NCI-H524 treated with DMSO at 0.1 percent for 48 hours (cell line): ENCODE measurements at regions not wholly inside any gene's neighbourhood (a gene's known extent, or its start where the extent isn't known, plus 50 kb on each side); places are given as distances from the start of the nearest gene placed in this dataset.

ENCODE experiments used
- DNase-seq: peaks from one replicate; lab custom pipeline; 2025; lab: John Stamatoyannopoulos, UW

DNA sequence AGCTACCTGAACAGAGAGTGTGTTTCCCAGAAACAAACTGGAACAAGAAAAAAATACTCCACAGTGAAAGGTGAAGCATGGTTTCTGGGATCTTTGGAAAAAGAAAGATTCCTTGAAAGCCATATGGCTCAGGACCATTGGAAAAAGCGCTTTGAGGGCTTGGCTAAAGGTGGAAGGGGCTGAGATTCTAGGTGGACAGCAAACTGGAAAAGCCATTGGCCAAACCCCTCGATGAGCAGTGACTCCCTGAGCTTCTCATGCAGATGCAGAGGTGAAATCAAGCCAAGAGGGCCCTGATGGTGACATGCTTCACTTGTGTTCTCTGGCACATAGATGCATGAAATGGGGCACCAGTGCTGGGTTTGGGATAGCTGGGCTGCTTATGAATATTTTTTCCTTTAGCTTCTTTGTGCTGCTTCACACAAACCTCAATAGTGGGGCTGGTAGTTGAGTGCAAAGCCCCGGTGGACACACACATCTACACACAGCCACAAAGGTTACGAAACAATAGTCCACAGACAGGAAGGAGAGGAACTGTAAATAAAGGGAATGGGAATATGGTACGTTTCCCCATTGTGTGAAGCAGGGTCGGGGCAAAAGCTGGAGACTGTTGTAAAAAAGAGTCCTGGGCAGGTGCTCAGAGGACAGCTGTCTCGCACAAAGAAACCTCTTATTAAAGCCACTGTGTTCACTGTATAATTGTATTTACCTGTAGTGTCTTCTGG lies 117.8 kb downstream of the FOXA2 start:
- no peak for DNase-seq

DNA sequence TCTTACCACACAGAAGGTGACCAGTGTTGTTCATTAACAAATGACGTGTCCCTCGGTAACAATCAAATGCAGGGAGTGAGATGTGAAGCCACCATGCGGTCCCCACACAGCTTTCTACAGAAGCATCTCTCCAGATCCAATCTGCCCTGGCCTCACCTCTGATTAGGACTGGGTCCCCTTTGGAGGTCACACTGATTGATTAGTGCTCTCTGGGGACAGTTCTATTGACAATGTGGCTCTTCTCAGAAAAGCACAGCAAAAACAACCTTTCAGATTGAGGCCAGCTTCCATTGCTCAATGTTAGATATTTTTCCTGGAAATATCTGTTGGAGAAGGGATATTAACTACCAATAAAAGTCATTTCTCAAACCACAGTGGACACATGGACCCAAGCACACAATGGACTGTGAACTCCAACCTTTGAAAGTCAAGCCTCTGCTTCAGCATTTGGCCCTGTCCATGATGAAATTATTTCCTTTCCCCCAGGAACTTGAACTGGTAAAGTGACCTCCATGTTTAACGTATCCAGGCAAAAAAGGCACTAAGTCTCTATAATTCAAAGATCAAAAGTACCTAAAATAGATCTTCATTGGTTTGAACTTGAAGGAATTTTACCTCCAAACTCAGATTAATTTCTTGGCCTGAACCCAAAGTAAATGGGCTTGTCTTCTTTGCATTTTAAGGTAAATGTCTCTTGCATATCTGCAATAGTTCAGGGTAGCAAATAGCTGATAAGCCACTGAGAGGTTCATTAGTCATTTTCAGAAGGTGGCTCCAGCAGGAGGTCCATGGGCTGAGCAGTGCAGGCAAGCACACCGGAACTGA lies 118.5 kb downstream of the FOXA2 start:
- no peak for DNase-seq

DNA sequence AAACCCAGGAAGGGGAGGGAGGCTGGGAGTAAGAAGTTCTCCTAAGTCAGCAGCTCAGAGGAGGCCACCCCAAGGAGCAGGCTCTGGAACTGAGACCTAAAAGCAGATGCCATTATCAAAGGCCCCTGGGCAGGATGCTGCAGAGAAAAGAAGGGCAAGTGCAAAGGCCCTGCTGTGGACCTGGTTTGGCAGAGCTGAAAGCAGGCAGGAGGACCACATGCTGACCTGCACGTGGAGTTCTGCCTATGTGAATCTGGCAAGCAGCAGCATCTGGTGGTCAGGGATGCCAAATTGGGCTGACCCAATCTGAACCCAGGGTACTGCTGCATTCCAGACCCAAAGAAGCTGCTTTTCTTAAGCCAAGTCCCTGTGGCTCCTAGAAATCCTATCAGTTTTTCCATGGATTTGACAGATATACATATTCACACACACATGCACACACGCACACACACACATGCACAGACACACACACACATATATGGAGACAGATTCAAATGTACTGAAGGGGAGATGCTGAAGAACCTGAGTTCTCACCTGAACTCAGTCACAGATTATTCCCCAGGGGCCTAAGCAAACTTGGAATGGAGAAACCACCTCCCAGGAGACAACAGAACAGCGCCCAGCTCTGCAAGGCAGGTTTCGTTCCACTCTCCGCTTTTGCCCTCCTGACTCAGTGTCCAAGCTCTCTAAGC lies 119.9 kb downstream of the FOXA2 start:
- DNase-seq: no peak

DNA sequence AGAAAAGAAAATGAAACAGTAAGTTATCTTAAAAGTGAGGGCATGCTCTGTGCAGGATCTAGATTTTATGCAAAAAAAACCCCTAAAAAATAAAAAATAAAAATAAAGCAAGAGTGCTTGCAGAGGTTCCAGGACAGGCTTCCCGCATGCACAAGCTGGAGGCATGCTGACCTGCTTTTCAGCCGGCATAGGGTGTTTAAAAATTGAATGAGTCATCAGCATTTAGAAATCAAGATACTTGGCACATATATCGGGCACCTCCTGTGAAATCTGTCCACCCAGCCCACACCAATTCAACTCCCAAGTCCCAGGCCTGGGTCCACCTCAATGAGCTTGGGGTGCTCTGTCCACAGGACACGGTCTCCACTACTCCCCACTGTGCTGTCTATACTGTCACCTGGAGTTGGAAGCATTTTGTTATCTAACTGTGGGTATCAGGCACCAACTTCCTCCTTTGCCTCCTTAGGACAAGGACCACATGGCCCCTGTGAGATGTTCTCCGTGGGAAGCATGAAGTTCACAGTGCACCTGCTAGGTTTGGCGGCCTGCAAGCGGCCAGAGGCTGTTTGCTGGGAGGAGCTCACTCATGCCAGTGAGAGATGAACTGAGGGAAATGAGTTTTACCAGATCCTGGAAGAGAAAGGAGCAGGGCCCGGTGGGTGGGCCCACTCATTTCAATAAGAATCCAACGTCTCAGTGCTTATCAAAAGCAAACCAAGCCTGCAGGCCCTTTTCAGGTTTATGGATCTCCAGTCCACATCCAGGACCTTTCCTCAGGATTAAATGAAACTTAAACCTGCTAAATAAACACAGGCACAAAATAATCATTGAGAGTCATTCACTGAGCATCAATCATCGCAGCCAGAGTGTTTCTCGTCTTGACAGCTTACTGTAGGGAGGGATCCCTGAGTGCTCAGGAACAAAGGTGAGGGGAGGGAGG lies 121.1 kb downstream of the FOXA2 start:
- no peak for DNase-seq

DNA sequence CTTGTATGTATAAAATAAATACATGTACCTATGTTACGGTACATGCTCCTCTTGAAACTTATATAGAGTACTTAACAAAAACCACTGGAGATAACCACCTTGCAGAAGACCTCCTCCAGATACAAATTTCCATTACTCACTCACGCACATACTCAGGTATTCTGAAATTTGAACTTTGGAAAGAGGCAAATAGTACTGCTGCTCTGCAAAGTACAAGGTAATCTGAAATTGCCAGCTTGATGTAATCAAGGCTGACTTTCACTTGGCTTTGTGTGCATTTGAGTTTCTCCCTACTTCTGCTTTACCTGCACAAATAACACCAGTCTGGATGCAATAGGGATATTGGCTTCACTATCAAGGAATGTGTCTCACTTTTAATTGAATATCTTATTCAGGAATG lies 123.6 kb downstream of the FOXA2 start:
- DNase-seq: no peak

DNA sequence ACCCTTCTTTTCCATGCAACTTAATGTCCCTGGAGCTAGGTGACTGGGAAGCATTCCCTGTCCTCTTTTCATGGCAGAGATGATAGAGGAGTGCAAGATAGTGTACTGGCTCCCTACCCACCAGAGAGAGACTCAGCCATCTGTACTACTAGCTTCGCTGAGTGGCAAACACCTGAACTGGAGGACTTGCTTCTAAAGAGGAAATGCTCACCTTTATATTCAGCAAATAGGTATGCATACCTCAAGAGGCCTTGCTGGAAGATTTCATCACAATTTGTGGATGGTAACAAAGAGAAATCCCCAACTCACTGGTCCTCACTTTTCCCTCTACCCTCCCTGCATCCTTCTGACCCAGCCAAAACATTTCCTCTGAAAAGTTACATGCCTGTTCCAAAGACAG lies 124.1 kb downstream of the FOXA2 start:
- no peak for DNase-seq

DNA sequence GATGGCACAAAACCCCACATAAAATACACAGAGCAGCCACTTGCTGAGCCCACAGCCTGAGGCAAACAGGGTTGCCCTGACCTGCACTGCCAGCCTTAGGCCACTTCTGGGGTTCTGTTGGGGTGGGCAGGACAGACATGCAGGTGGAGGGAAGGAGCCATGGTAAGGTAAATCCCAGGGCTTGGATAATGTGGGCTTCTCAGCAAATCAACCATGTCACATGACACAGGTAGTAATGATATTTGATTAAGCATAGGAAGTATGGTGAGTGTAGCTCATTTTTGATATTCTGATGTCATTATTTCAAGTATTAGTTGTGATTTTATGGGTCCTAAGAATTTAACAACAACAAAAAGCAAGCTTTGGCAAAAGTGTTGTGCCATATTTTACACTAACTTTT lies 124.6 kb downstream of the FOXA2 start:
- DNase-seq: no peak

DNA sequence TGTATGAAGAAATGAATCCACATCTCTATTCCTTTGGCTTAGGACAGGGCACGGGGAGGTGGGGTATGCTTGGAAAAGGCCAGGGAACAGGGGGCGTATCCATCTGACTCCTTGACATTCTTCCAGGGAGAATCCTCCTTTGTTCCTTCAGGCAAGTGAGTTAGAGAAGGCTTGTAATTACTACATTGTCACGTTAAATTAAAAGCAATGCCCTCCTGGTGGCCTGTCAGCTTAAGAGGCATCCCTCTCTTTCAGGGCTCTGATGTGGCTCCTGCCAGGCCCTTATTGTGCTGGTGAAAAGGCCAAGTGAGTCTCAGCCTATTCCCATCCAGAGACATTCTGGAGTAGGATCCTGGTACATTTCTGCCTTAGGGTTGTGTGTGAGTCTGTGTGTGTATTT lies 128.3 kb downstream of the FOXA2 start:
- no peak for DNase-seq

DNA sequence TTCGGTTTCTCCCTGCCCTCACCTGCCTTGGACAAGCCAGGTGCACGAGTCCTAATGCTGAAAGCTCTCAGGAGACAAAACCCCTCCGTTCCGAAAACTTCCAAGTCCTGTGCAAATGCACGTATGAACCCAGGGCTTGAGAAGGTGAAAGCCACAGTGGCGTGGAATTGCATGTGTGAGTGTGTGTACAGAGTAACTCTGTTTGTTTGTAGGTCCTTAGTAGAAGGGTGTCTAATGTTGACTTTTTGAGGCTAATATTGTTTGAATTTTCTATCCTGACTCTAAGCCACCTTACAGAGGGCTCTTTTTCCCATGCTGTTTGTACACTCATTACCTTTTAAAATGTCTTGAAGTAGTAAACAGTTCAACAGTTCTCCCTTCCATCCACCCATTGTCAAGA lies 129.1 kb downstream of the FOXA2 start:
- DNase-seq: no peak

DNA sequence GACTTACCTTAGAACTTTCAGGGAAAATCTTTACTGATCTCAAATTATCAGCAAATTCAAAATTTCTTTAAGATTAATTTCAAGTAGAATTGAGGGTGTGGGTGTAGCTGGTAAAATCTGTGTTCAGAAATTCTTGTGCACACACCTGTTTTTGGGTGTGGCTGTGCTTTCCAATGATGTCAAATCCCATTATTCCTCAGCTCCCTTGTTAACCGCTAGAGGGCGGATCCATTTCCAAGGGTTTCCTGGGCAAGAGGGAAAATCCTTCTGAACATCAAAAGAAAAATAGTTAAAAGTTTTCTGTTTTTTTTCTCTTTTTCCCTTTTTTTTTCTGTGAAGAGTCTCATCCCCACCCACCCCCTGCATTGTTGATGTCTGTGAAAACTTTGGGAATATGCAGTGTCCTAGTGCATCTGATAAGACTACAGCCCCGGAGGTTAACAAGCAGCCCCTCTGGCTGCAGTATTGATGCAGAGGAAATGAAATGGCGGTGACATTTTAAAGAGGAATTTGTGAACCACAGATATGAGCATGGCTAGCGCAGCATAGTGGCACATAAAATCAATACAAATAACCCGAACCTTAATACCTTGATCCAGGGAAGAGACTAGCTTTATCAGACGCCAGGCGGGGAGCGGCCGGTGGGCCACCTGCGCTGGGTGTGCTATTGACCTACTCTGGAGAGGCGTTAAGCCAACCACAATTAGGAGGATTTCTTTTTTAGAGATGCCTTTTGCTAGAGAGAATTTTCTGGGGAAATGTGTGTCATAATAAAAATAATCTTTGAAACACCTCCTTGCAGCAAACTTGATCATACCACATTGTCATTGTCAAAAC lies 130.9 kb downstream of the FOXA2 start:
- DNase-seq: no peak

DNA sequence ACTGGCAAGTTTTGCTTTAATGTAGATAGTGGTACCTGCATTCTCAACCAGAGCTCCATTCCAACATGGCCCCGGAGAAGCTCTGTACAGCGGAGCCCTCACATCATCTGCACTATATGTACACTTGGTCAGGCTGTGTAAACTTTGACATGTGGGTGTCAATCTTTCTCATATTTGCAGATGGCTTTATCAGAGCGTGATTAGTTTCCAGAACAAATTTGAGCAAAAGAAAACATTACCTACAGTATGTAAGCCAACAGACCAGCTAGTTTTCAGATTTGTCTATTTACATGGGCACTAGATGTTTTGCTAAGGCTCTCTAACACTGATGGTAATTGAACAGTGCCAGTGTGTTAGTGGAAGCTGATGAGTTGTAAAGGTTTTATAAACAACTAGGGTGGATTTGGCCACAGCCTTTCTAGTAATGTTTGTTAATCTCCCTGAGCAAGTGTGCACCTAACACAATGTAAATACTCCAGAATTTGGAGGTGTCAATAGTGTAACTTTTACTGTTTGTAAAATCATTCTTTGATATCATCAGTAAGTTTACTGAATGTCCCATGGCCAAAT lies 131.8 kb downstream of the FOXA2 start:
- DNase-seq: no peak

DNA sequence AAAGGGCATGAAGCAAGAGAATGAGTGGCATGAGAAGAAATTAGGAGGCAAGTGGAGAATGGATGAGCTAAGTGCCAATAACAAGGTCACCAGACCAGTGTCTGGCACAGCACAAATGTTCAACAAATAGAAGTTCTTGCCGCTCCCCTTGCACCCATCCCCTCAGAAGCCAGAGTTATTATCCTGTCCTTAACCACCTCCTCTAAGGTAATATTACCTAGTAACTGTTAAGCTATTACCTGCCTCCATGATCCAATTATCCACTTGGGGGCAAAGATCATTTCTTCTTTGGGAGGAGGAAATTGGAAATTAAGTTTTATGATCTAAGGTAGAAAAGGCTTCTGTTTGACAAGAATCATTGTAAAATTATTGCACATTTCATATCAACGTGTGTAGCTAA lies 133.8 kb downstream of the FOXA2 start:
- DNase-seq: no peak

DNA sequence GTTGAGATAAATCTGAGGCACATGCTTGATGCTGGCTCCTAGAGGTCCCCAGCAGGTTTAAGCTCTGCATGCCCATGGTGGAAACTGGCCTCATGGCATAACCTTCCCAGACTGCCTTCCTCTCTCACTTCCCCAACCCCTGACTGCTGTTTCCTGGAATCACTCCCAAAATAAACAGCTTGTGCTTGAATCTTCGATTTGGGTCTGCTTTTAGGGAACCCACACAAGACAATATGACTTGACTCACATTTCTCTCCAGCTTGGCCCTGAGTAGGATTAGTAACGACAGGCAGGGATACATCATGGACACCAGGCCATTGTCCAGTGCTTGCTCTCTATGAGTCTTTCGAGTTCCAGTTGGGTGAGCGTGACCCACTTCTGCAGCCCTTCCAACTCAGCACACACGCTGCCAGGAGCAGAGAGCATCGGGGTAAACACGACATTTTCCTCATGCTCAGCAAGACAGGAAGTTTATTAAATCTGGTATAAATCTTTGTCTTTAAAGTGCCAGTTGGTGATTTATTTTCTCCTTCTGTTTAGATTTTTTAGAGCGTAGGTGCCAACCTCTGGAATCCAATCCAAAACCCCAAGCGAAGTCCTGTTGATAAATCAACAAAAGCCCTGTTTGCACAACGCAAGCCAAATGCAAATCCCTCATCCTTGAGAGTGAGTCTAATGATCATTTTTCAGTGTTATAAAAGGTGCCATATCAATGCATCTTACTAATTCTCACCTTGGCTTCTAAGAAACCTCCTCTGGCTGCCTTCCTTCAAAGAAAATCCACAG lies 135.0 kb downstream of the FOXA2 start:
- DNase-seq: no peak

DNA sequence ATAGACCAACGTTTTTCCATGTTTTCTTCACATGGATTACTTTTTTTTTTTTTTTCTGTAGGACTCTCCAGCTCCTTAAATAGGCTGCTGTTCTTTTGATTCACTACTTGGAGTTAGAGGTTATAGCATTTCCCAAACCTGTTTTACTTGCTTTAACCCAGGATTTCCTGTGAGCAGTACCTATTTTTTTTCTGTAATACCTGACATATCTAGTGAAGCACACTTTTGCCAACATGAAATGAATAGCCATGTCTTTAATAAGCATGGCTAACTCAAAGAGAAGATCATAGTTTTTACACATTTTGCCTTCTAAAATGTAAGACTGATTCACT lies 137.0 kb downstream of the FOXA2 start:
- no peak for DNase-seq

DNA sequence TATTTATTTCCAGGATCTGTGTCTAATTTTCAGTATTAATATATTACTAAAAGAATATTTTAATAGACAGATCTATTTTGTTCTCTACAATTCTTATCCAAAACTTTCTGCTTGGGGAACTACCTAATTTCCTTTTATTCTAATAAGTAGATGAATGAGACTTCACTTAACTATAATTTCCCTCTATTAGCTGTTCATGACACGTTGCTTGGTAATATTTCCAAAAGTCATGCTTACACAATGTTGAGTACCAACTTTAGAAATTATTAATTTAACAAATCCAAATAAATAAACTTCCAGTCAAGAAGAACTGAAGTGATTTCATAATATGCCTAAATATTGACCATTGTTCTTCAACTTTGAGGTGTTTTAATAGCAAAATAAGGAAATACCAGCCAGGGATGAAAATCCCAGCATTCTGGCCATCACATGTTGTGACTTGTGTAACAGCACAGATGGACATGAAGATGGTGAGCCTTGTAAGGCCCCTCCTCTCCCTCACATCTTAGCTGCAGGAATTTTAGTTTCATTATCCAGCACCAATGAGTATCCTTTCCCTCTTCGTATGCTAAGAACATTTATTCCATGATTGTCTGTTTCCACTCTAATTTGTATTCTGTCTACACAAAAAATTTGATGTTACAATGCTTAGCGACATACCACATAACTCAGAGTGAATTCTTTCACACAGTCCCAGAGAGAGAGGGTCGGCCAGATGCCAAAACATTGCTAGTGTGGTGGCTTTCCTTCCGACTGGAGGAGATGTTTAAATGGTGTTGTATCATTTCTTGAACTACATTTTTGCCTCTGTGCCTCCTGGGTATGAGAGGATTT lies 137.5 kb downstream of the FOXA2 start:
- no peak for DNase-seq

DNA sequence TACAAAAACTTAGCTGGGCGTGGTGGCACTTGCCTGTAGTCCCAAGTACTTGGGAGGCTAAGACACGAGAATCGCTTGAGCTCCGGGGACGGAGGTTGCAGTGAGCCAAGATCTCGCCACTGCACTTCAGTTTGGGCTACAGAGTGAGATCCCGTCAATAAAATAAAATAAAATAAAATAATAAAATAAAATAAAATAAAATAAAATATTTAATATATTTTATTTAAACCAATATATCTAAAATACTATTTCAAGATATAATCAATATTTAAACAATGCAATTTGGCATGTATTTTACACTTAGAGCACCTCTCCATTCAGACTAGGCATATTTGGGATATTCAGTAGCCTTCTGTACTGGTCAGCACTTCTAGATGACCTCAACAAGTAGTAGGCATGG lies 142.1 kb downstream of the FOXA2 start:
- DNase-seq: no peak

DNA sequence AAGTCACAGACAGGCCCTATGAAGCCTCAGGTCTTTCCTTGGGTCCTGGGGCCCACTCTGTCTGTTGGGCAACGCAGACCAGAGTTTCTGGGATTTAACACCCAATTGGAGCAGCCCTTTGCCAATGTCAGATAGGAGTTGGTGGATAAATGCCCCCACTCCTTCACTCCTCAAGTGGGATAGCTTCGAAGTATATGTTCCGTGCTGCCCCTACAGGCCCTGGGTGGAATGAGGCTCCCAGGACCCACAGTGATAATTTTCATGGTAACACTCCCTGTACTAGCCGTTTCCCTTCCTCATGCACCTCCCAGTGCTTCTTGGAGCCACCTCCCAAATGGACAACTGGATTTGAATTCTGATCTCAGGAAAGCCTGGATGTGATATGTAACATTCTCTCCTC lies 145.4 kb downstream of the FOXA2 start:
- DNase-seq: no peak

DNA sequence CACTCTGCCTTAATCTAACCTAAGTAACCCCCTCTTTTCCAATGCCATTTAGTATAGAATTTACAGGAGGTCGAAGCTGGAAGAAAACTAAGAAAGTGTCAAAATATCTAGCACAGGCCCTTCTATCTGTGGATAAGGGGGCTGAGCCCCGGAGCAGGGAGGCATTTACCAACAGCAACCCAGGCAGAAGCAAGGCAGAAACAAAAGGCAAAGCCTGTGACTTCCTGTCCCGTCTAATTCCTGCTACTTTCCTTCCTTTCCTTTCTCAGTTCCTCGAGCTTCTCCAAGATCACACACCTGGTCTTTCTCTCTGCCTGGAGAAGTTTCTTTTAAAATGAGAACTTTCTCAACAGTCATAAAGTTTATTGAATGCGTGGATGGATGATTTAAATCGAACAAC lies 146.0 kb downstream of the FOXA2 start:
- no peak for DNase-seq

DNA sequence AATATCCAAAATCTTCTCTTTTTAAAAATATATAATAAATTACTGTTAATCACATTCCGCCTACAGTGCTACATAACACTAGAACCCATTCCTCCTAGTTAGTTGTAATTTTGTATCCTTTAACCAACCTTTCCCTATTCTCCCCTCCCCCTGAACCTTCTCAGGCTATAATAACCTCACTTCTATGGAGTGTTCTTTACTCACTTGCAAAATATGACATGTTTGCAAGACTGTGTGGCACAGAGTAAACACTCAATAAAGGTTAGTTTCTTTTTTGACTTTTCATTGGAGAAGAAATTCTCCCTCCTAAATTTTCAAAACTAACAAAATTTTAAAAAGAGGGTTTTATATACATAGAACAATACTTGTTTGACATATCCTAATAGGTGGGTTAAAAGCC lies 147.0 kb downstream of the FOXA2 start:
- DNase-seq: no peak
